Neural cell (in vitro differentiated cells): ENCODE measurements at regions not wholly inside any gene's neighbourhood (a gene's known extent, or its start where the extent isn't known, plus 50 kb on each side); places are given as distances from the start of the nearest gene placed in this dataset.

Experiments
- CTCF ChIP-seq: fragments of 450-650 bp; IDR thresholded peaks from 2 replicates; pipeline ENCODE4 v1.5.1; 2014; ENCODE audit warnings: antibody characterized with exemption, mild to moderate bottlenecking, moderate library complexity; ENCODE audit not compliant: poor library complexity, severe bottlenecking
- EZH2 ChIP-seq: fragments of 200-600, 300-800 bp; shearing (Covaris generic), sonication (generic); IDR thresholded peaks from 2 replicates; pipeline ENCODE4 v1.6.1; 2014; ENCODE audit warnings: antibody characterized with exemption, low read length, borderline replicate concordance, mild to moderate bottlenecking; ENCODE audit not compliant: insufficient read depth, poor library complexity, severe bottlenecking
- SMC3 ChIP-seq: fragments of 450-650 bp; conservative IDR thresholded peaks from 2 replicates; pipeline ENCODE4 v1.6.1; 2014; ENCODE audit warnings: antibody characterized with exemption, mild to moderate bottlenecking, moderate library complexity; ENCODE audit not compliant: poor library complexity
- TAF1 ChIP-seq: IDR thresholded peaks from 2 replicates; pipeline ENCODE4 v1.6.1; 2012; ENCODE audit warnings: low read depth

GRCh38 chr6:169945117-169945516 lies 193.7 kb downstream of the ERMARD start:
- TF ChIP-seq CTCF (no peak), EZH2 (no peak), TAF1 (no peak), SMC3 (no peak)
